Stimulated activated CD4-positive, alpha-beta T cell treated with anti-CD3 and anti-CD28 coated beads, Interleukin-4, amount 100 ng/mL, for 48 hours (primary cell): ENCODE measurements at regions not wholly inside any gene's neighbourhood (a gene's known extent, or its start where the extent isn't known, plus 50 kb on each side); places are given as distances from the start of the nearest gene placed in this dataset.

Experiments
- DNase-seq, 2 donors: peaks; one replicate each; pipeline ENCODE4 v3.0.0-alpha.2; 2020; ENCODE audit warnings: low read depth in 2 of 2

GRCh38 chr16:9372934-9373890 is 281.8 kb downstream of the HAPSTR1 start:
- no peak for DNase-seq

GRCh38 chr16:9374061-9374460 is 282.6 kb downstream of the HAPSTR1 start:
- DNase-seq: no peak

GRCh38 chr16:9378876-9379275 is 287.4 kb downstream of the HAPSTR1 start:
- DNase-seq: no peak

- DNase-seq: no peak
These were observed 288.8 kb downstream of the HAPSTR1 start for GRCh38 chr16:9380221-9380620.

GRCh38 chr16:9381399-9381798 is 290.0 kb downstream of the HAPSTR1 start:
- no peak for DNase-seq

GRCh38 chr16:9381905-9382304 is 290.5 kb downstream of the HAPSTR1 start:
- no peak for DNase-seq

GRCh38 chr16:9383281-9383680 is 291.8 kb downstream of the HAPSTR1 start:
- no peak for DNase-seq

- no peak for DNase-seq
These were observed 292.7 kb downstream of the HAPSTR1 start for GRCh38 chr16:9384141-9384540.

- DNase-seq: no peak
These were observed 298.2 kb downstream of the HAPSTR1 start for GRCh38 chr16:9389543-9390207.

GRCh38 chr16:9392956-9393355 is 301.5 kb downstream of the HAPSTR1 start:
- no peak for DNase-seq

GRCh38 chr16:9393591-9393990 is 302.1 kb downstream of the HAPSTR1 start:
- DNase-seq: no peak

- no peak for DNase-seq
These were observed 304.5 kb downstream of the HAPSTR1 start for GRCh38 chr16:9395958-9396359.

GRCh38 chr16:9399573-9399972 is 308.1 kb downstream of the HAPSTR1 start:
- no peak for DNase-seq

GRCh38 chr16:9401173-9401572 is 309.7 kb downstream of the HAPSTR1 start:
- no peak for DNase-seq

- DNase-seq: no peak
These were observed 310.9 kb downstream of the HAPSTR1 start for GRCh38 chr16:9402293-9402860.

- DNase-seq: no peak
These were observed 313.4 kb downstream of the HAPSTR1 start for GRCh38 chr16:9404811-9405210.

- no peak for DNase-seq
These were observed 314.7 kb downstream of the HAPSTR1 start for GRCh38 chr16:9406038-9406712.

- DNase-seq: no peak
These were observed 315.8 kb downstream of the HAPSTR1 start for GRCh38 chr16:9407206-9407758.

GRCh38 chr16:9408297-9408878 is 316.9 kb downstream of the HAPSTR1 start:
- no peak for DNase-seq

GRCh38 chr16:9409560-9410493 is 318.4 kb downstream of the HAPSTR1 start:
- DNase-seq: no peak
